A673 (cell line): ENCODE measurements at regions not wholly inside any gene's neighbourhood (a gene's known extent, or its start where the extent isn't known, plus 50 kb on each side); places are given as distances from the start of the nearest gene placed in this dataset.

Experiments used
- BruUV-seq: library from RNA; stranded (reverse); fragments of 400-500 nt; replicated peaks from 2 replicates; lab custom pipeline; 2021; lab: Mats Ljungman, UMichigan
- CTCF ChIA-PET: fragments of 300-600 bp; sonication (Branson Sonifier 250); formaldehyde crosslinking; loops from one replicate; lab custom pipeline; 2022; ENCODE audit warnings: antibody characterized with exemption; lab: Charles Lee
- POLR2A ChIA-PET: fragments of 300-600 bp; sonication (Branson Sonifier 250); formaldehyde crosslinking; loops from one replicate; lab custom pipeline; 2022; ENCODE audit warnings: antibody characterized with exemption; ENCODE audit not compliant: low non-redundant PET; lab: Charles Lee
- DNase-seq: peaks from one replicate; pipeline ENCODE4 v3.0.0-alpha.2; 2015; ENCODE audit warnings: low spot score
- H3K27ac ChIP-seq: fragments of 200-600 bp; sonication (generic); 2 replicates; pipeline ENCODE4 v1.5.1; 2016; ENCODE audit warnings: mixed run types, low read depth, mild to moderate bottlenecking, mixed read lengths, antibody characterized with exemption, low read length; ENCODE audit not compliant: poor library complexity, severe bottlenecking
- H3K27me3 ChIP-seq: fragments of 200-600 bp; sonication (generic); replicated peaks from 2 replicates; pipeline ENCODE4 v1.6.1; 2017; ENCODE audit warnings: mixed run types, low read depth, mild to moderate bottlenecking, mixed read lengths, antibody characterized with exemption, low read length; ENCODE audit not compliant: insufficient read depth, poor library complexity
- H3K36me3 ChIP-seq: fragments of 200-600 bp; sonication (generic); 2 replicates; pipeline ENCODE4 v1.6.1; 2016; ENCODE audit warnings: mixed run types, mild to moderate bottlenecking, mixed read lengths, antibody characterized with exemption, low read length; ENCODE audit not compliant: insufficient read depth, poor library complexity, severe bottlenecking
- H3K4me1 ChIP-seq: fragments of 200-600 bp; sonication (generic); 2 replicates; pipeline ENCODE4 v1.6.1; 2017; ENCODE audit warnings: mixed run types, mild to moderate bottlenecking, mixed read lengths, antibody characterized with exemption, low read length; ENCODE audit not compliant: insufficient read depth, poor library complexity, severe bottlenecking
- H3K4me3 ChIP-seq: fragments of 200-600 bp; sonication (generic); 2 replicates; pipeline ENCODE4 v1.5.1; 2016; ENCODE audit warnings: low read depth, mixed run types, mild to moderate bottlenecking, mixed read lengths, low read length; ENCODE audit not compliant: poor library complexity, severe bottlenecking
- H3K9me3 ChIP-seq: fragments of 200-600 bp; sonication (generic); 2 replicates; pipeline ENCODE4 v1.6.1; 2016; ENCODE audit warnings: mixed run types, low read depth, mild to moderate bottlenecking, mixed read lengths, antibody characterized with exemption, low read length; ENCODE audit not compliant: poor library complexity, severe bottlenecking
- EZH2 ChIP-seq: fragments of 200-600 bp; sonication (generic); IDR thresholded peaks from 2 replicates; pipeline ENCODE4 v1.6.1; 2017; ENCODE audit warnings: borderline replicate concordance, low read depth, mild to moderate bottlenecking, mixed read lengths, antibody characterized with exemption, low read length; ENCODE audit not compliant: poor library complexity, severe bottlenecking
- intact Hi-C: fragments of 100-400 bp; cut with micrococcal nuclease; formaldehyde crosslinking; loops from one replicate; pipeline ENCODE4 v1.10.0; 2022; ENCODE audit not compliant: unreplicated experiment
- TF ChIP-seq, protein P1 (sequence below): fragments of 300-800, 200-600 bp; sonication (generic); conservative IDR thresholded peaks from 2 replicates; pipeline ENCODE4 v1.5.1; 2017; ENCODE audit warnings: low read depth, mild to moderate bottlenecking, antibody characterized with exemption, low read length, moderate library complexity, mixed read lengths

DNA sequence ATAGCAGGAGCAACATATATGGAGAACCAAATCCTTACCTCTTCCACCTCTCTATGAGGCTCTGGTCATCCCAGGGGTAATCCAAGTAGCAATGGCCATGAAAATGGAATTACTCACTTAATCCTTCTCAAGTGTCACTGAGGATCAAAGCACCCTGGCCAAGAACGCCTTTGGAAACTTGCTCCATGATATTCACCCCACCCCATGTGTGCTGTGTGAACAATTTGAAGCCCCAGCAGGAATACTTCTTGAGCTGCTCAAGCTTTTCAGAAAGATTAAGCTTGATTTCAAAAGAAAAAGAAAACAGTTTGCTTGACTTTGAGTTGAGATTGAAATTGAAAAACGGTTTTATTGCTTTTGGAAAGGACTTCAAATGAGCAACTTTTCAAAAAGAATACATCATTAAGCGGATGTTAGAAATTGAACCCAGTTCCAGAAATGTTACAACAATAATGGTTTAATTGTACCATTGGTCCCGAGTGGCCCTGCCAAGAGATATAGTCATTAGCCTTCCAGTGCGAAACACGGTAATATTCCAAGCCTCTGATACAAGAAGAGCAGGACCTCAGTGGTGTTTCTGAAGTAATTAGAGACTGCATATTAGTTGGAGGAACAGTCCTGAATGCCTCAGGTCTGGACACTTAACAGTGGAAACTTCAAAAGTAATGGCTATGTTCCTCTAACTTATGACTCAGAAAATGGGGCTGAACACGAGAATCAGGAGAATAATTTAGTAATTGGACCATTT is 208.1 kb downstream of the NEBL start:
- intact Hi-C loops = no loop called here
- no TSS peak for BruUV-seq
- Histone ChIP-seq H3K9me3 (no peaks in the 10 kb centered on the region), H3K27ac (no peak overlapping the region), H3K4me1 (no peaks in the 10 kb centered on the region), H3K36me3 (no peaks in the 10 kb centered on the region), H3K27me3 (no peaks in the 10 kb centered on the region), H3K4me3 (no peak overlapping the region)
- ChIA-PET POLR2A (no interaction called here), CTCF (no interaction called here)
- TF ChIP-seq, protein P1, sequence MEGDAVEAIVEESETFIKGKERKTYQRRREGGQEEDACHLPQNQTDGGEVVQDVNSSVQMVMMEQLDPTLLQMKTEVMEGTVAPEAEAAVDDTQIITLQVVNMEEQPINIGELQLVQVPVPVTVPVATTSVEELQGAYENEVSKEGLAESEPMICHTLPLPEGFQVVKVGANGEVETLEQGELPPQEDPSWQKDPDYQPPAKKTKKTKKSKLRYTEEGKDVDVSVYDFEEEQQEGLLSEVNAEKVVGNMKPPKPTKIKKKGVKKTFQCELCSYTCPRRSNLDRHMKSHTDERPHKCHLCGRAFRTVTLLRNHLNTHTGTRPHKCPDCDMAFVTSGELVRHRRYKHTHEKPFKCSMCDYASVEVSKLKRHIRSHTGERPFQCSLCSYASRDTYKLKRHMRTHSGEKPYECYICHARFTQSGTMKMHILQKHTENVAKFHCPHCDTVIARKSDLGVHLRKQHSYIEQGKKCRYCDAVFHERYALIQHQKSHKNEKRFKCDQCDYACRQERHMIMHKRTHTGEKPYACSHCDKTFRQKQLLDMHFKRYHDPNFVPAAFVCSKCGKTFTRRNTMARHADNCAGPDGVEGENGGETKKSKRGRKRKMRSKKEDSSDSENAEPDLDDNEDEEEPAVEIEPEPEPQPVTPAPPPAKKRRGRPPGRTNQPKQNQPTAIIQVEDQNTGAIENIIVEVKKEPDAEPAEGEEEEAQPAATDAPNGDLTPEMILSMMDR = no peak
- no peak for TF ChIP-seq EZH2
- DNase-seq = no peak

GRCh38 chr10:20686015-20686635 is 211.0 kb downstream of the NEBL start:
- intact Hi-C loops = no loop called here
- Histone ChIP-seq H3K9me3 (no peaks in the 10 kb centered on the region), H3K27ac (no peak overlapping the region), H3K4me3 (no peak overlapping the region), H3K27me3 (no peaks in the 10 kb centered on the region), H3K4me1 (no peaks in the 10 kb centered on the region), H3K36me3 (no peaks in the 10 kb centered on the region)
- TF ChIP-seq, protein P1 = no peak
- no peak for TF ChIP-seq EZH2
- DNase-seq = no peak
- ChIA-PET CTCF (no interaction called here), POLR2A (no interaction called here)
- BruUV-seq = no TSS peak

DNA sequence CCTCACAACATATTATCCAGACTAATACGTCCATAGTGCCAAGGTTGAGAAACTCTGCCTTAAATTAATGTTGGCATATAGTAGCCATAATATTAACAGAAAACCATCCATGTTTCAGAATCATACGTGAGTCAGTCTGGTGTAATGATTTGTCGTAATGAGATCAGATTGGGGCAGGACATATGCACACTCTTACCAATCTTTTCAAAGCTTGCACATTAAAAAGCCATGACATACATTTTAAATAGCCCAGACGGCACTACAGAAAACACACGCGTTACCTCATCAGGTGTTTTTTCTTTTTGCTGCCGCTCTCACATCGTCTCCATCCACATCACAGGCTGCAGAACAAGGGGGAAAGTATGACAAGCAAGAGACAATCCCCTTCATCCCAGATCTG is 211.6 kb downstream of the NEBL start:
- ChIA-PET POLR2A (no interaction called here), CTCF (no interaction called here)
- Histone ChIP-seq H3K9me3 (no peaks in the 10 kb centered on the region), H3K27me3 (no peaks in the 10 kb centered on the region), H3K36me3 (no peaks in the 10 kb centered on the region), H3K4me1 (no peaks in the 10 kb centered on the region), H3K27ac (no peak overlapping the region), H3K4me3 (no peak overlapping the region)
- BruUV-seq = no TSS peak
- TF ChIP-seq, protein P1 = no peak
- TF ChIP-seq EZH2 = no peak
- no peak for DNase-seq
- intact Hi-C loops = no loop called here
